Right lobe of liver (tissue), 6 donors: ENCODE measurements at regions not wholly inside any gene's neighbourhood (a gene's known extent, or its start where the extent isn't known, plus 50 kb on each side); places are given as distances from the start of the nearest gene placed in this dataset.

ENCODE experiments used
- ATAC-seq, 4 donors: fragments of 200-7000 bp; cut with Tn5 transposase; one replicate each; pipeline ENCODE4 v1.9.1; 2020; ENCODE audit warnings: mild to moderate bottlenecking in 4 of 4, moderate library complexity in 4 of 4
- DNase-seq, 3 donors: peaks; one replicate each; pipeline ENCODE4 v3.0.0-alpha.2; 2020
- H3K27ac ChIP-seq, 3 donors: fragments of 200-600 bp; one replicate each; pipeline ENCODE4 v1.8.0; 2022
- H3K27me3 ChIP-seq, 2 donors: fragments of 200-600 bp; one replicate each; pipeline ENCODE4 v1.8.0; 2022
- H3K36me3 ChIP-seq, 4 donors: fragments of 200-600 bp; sonication (generic) in 1 of 4; one replicate each; pipeline versions ENCODE4 v1.5.1 to v1.8.0; 2017 to 2022; ENCODE audit warnings: control low read depth in 1 of 4
- H3K4me1 ChIP-seq, 4 donors: fragments of 200-600 bp; sonication (generic) in 1 of 4; one replicate each; pipeline versions ENCODE4 v1.5.1 to v1.8.0; 2017 to 2022; ENCODE audit warnings: control low read depth in 1 of 4
- H3K4me3 ChIP-seq, 3 donors: fragments of 200-600 bp; one replicate each; pipeline ENCODE4 v1.8.0; 2022
- H3K9me3 ChIP-seq, 4 donors: fragments of 200-600 bp; sonication (generic) in 1 of 4; one replicate each; pipeline versions ENCODE4 v1.5.1 to v1.8.0; 2017 to 2022; ENCODE audit warnings: control low read depth in 1 of 4
- POLR2A ChIP-seq: fragments of 450-650 bp; IDR thresholded peaks from one replicate; pipeline ENCODE4 v1.6.1; 2017; ENCODE audit warnings: antibody characterized with exemption, mild to moderate bottlenecking
- WGBS: methylation state at CpG from one replicate; pipeline ENCODE4 v1.1.6; 2018; ENCODE audit warnings: low coverage, low lambda C conversion rate; ENCODE audit not compliant: insufficient coverage; ENCODE audit errors: missing lambda C conversion rate; 5-methylcytosine and 5-hydroxymethylcytosine counted together
- intact Hi-C, 2 donors: fragments of 100-400 bp; cut with DNase I; formaldehyde crosslinking; loops; one replicate each; pipeline versions ENCODE4 v1.11.2 to v1.14.1; 2022
- TF ChIP-seq, protein P1 (sequence below), 4 donors: fragments of 200-600 bp in 3 of 4; fragments of 450-650 bp in 1 of 4; IDR thresholded peaks; one replicate each; pipeline versions ENCODE4 v1.5.1 to v1.8.0; 2016 to 2022; ENCODE audit warnings: antibody characterized with exemption in 4 of 4, mild to moderate bottlenecking in 2 of 4
- donor health status: DM: no; HTN: yes; CAD: no.
- donor health status: DM: no; HTN: no; CAD: no.
- donor health status: DM: no; HTN: no; CAD: no.
- donor health status: DM: no; HTN: yes; CAD: no.
- donor health status: DM: no; HTN: yes; CAD: no.

DNA sequence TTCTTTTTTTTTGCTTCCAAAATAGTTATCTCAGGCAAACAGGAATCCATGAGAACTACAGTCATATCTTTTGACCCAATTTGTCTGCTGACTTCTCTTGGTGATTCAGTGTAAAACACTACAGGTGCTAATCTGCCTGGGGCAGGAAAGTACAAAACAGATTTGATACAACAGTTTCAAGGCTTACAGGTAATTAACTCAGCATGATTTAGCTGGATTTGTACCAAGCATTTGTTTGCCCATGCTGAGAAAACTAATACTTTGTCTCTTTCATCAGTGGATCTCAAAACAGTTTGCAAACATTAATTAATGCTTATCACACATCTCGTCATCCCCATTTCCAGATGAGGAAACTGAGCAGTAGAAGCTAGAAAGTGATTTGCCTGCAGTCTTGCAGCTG is 312.5 kb upstream of the SEMA6A start:
- DNase-seq (no peak), ATAC-seq (no peak)
- Histone ChIP-seq H3K9me3 (no peaks in the 10 kb centered on the region), H3K27me3 (no peaks in the 10 kb centered on the region), H3K4me3 (no peak overlapping the region), H3K4me1 (no peaks in the 10 kb centered on the region), H3K36me3 (no peaks in the 10 kb centered on the region), H3K27ac (no peak overlapping the region)
- TF ChIP-seq, protein P1, sequence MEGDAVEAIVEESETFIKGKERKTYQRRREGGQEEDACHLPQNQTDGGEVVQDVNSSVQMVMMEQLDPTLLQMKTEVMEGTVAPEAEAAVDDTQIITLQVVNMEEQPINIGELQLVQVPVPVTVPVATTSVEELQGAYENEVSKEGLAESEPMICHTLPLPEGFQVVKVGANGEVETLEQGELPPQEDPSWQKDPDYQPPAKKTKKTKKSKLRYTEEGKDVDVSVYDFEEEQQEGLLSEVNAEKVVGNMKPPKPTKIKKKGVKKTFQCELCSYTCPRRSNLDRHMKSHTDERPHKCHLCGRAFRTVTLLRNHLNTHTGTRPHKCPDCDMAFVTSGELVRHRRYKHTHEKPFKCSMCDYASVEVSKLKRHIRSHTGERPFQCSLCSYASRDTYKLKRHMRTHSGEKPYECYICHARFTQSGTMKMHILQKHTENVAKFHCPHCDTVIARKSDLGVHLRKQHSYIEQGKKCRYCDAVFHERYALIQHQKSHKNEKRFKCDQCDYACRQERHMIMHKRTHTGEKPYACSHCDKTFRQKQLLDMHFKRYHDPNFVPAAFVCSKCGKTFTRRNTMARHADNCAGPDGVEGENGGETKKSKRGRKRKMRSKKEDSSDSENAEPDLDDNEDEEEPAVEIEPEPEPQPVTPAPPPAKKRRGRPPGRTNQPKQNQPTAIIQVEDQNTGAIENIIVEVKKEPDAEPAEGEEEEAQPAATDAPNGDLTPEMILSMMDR (IDR thresholded peaks at IDR 0.05): no peak
- no peak for TF ChIP-seq POLR2A
- intact Hi-C loops: no loop called here
- 89% methylated on average over 1 of the region's 1 CpG for WGBS

DNA sequence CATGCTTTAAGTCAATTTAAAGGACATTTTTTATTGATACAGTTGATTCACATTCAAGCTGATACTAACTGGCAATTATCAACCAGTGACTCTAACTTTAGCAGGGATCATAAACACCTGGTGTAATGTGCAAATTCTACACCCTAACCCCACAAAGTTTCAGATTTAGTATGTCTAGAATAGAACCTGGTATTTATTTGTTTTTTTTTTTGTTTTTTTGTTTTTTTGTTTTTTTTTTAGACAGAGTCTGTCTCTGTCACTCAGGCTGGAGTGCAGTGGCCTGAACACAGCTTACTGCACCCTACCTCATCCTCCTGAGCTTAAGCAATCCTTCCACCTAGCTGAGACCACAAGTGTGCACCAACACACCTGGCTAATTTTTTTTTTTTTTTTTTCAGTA is 311.2 kb upstream of the SEMA6A start:
- H3K9me3 ChIP-seq: no peaks in the 10 kb centered on the region
- H3K27ac ChIP-seq: no peak overlapping the region
- no peak overlapping the region for H3K4me3 ChIP-seq
- no peak for TF ChIP-seq POLR2A
- TF ChIP-seq, protein P1 (IDR thresholded peaks at IDR 0.05): no peak
- H3K4me1 ChIP-seq: no peaks in the 10 kb centered on the region
- DNase-seq: no peak
- no peaks in the 10 kb centered on the region for H3K36me3 ChIP-seq
- H3K27me3 ChIP-seq: no peaks in the 10 kb centered on the region
- ATAC-seq: no peak
- intact Hi-C loops: no loop called here

DNA sequence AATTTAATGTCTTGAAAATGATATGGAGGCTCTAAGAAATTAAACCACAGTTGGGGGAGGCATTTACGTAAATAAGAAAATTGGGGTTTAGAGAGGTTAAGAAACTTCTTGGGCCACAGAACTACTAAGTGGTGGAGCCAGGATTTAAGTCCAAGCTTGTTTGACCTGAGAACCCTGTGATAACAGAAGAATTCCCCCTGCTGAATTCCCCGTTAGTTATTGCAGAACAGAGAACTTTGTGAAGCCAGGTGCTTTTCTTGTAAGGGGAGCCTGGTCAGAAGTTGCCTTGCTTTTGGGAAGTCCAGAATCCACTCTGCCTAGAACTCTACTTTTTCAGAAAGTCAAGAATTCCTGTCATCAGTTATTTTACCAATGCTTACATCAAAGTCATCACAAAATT is 309.3 kb upstream of the SEMA6A start:
- Histone ChIP-seq H3K27ac (no peak overlapping the region), H3K36me3 (no peaks in the 10 kb centered on the region), H3K4me1 (no peaks in the 10 kb centered on the region), H3K9me3 (no peaks in the 10 kb centered on the region), H3K4me3 (no peak overlapping the region), H3K27me3 (no peaks in the 10 kb centered on the region)
- 60% methylated on average over 2 of the region's 2 CpGs for WGBS
- TF ChIP-seq, protein P1 (IDR thresholded peaks at IDR 0.05): no peak
- no peak for TF ChIP-seq POLR2A
- DNase-seq (no peak), ATAC-seq (no peak)
- intact Hi-C loops: no loop called here

DNA sequence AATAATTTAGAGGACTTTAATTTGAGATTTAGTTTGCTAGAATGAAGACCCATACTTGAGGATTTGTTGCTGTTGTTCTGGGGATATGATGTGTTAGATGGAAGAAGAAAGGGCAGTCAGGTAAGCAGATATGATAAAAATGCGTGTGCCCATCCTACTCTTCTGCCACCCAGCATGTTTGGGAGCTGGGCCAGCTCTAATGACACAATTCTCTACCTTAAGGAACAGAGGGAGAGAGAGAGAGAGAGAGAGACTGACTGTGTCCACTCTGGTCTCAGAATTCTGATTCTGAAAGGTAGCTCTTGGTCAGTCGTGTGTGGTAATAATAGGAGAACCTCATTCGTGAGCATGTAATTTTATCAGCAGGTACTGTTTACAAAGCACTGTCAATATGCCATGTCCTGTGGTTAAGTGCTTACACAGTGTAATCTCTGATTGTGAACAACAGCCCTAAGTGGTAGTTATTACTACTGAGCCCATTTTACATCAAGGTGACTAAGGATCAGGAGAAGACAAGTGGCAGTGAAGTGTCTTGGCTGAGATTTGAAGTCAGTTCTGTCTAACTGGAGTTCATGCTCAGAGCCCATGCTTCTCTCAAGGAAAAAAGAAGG is 307.4 kb upstream of the SEMA6A start:
- peak in 1 of 4 donors; percentile 23 for ATAC-seq
- Histone ChIP-seq H3K4me3 (no peak overlapping the region), H3K9me3 (no peaks in the 10 kb centered on the region), H3K27ac (no peak overlapping the region), H3K27me3 (no peaks in the 10 kb centered on the region), H3K36me3 (no peaks in the 10 kb centered on the region), H3K4me1 (no peaks in the 10 kb centered on the region)
- 35% methylated on average over 3 of the region's 3 CpGs for WGBS
- intact Hi-C loops: no loop called here
- TF ChIP-seq, protein P1 (IDR thresholded peaks at IDR 0.05): no peak
- no peak for TF ChIP-seq POLR2A
- DNase-seq: no peak

DNA sequence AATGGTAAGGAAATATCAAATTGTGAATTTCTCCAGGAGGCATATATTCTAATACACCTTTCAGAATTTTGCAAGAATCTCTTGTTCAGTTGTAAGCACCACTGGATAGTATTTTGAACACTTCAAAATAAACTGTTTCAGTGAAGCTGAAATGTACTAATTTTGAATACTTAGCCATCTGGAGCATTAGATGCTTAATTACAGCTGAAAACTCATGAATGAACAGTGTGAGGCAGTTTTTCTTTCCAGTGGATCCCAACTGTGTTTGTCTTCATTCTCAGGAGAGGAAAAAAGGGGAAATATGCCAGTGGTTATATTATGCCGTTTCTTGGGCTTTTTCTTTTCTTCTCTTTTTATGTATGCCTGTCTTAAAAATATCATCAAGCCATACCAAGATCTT is 306.0 kb upstream of the SEMA6A start:
- Histone ChIP-seq H3K27me3 (no peaks in the 10 kb centered on the region), H3K4me1 (no peaks in the 10 kb centered on the region), H3K36me3 (no peaks in the 10 kb centered on the region), H3K27ac (no peak overlapping the region), H3K9me3 (no peaks in the 10 kb centered on the region), H3K4me3 (no peak overlapping the region)
- no peak for TF ChIP-seq POLR2A
- TF ChIP-seq, protein P1 (IDR thresholded peaks at IDR 0.05): no peak
- intact Hi-C loops: no loop called here
- ATAC-seq (no peak), DNase-seq (no peak)
- 67% methylated on average over 1 of the region's 1 CpG for WGBS
